Spleen (tissue), 7 donors: ENCODE measurements at regions not wholly inside any gene's neighbourhood (a gene's known extent, or its start where the extent isn't known, plus 50 kb on each side); places are given as distances from the start of the nearest gene placed in this dataset.

ENCODE experiments used
- CTCF ChIP-seq, 11 experiments: fragments of 200-600 bp in 7 of 11; fragments of 450-650 bp in 4 of 11; sonication (generic) in 4 of 11; IDR thresholded peaks in 8 of 11; conservative IDR thresholded peaks in 3 of 11; 1 replicate in 7 of 11; 2 replicates in 4 of 11; pipeline versions ENCODE4 v1.4.0 to v1.8.0; 2016 to 2021; ENCODE audit warnings: antibody characterized with exemption in 11 of 11, inconsistent platforms in 4 of 11, mild to moderate bottlenecking in 1 of 11
- POLR2A ChIP-seq, 3 donors: fragments of 450-650 bp; IDR thresholded peaks; one replicate each; pipeline ENCODE4 v1.5.1; 2017; ENCODE audit warnings: antibody characterized with exemption in 3 of 3, mild to moderate bottlenecking in 1 of 3
- donor health status: DM: no; HTN: no; CAD: no; lungs with moderate emphysema.
- donor health status: DM: no; HTN: no; CAD: no.
- donor health status: DM: no; HTN: no; CAD: no.

GRCh38 chr4:177087499-177087898, 222.2 kb upstream of the NEIL3 start:
- TF ChIP-seq CTCF (IDR thresholded peaks at IDR 0.05 in 8 of 11, conservative IDR thresholded peaks at IDR 0.05 in 3 of 11) (no peak), POLR2A (IDR thresholded peaks at IDR 0.05) (no peak)
